IMR-90 (cell line): ENCODE measurements at regions not wholly inside any gene's neighbourhood (a gene's known extent, or its start where the extent isn't known, plus 50 kb on each side); places are given as distances from the start of the nearest gene placed in this dataset.

Experiments used
- ATAC-seq: fragments of 200-7000 bp; cut with Tn5 transposase; 2 replicates; pipeline ENCODE4 v1.9.1; 2020; ENCODE audit warnings: low read depth, mild to moderate bottlenecking, moderate library complexity
- BruUV-seq: library from RNA; stranded (reverse); fragments of 400-500 nt; replicated peaks from 2 replicates; lab custom pipeline; 2021; lab: Mats Ljungman, UMichigan
- CTCF ChIA-PET: fragments of 300-600 bp; formaldehyde crosslinking; extraction: SDS; loops from one replicate; lab custom pipeline; 2021; ENCODE audit warnings: antibody characterized with exemption; lab: Yijun Ruan, JAX
- POLR2A ChIA-PET: fragments of 300-600 bp; sonication (Branson Sonifier 250); formaldehyde crosslinking; loops from one replicate; lab custom pipeline; 2022; ENCODE audit warnings: antibody characterized with exemption; ENCODE audit not compliant: unreplicated experiment; lab: Charles Lee
- DNase-seq: peaks from one replicate; pipeline ENCODE4 v3.0.0; 2013
- H2AFZ ChIP-seq: replicated peaks from 2 replicates; pipeline ENCODE3; 2013; ENCODE audit warnings: low read length, mild to moderate bottlenecking; ENCODE audit not compliant: poor library complexity
- H2AK5ac ChIP-seq: 2 replicates; pipeline ENCODE4 v1.6.1; 2013; ENCODE audit warnings: low read depth, low read length, inconsistent platforms
- H2AK9ac ChIP-seq: replicated peaks from 2 replicates; pipeline ENCODE3; 2013; ENCODE audit warnings: mild to moderate bottlenecking, low read depth, low read length, moderate library complexity; ENCODE audit not compliant: poor library complexity
- H2BK120ac ChIP-seq: 2 replicates; pipeline ENCODE4 v1.6.1; 2013; ENCODE audit warnings: low read depth, low read length, inconsistent platforms
- H2BK15ac ChIP-seq: 3 replicates; pipeline ENCODE4 v1.6.1; 2013; ENCODE audit warnings: low read depth, low read length, inconsistent platforms
- H2BK20ac ChIP-seq: 2 replicates; pipeline ENCODE4 v1.6.1; 2013; ENCODE audit warnings: low read depth, mild to moderate bottlenecking, inconsistent platforms, low read length, moderate library complexity
- H2BK5ac ChIP-seq: 2 replicates; pipeline ENCODE4 v1.6.1; 2013; ENCODE audit warnings: mild to moderate bottlenecking, low read depth, low read length, inconsistent platforms; ENCODE audit not compliant: poor library complexity, severe bottlenecking
- H3K14ac ChIP-seq: replicated peaks from 2 replicates; pipeline ENCODE4 v1.6.1; 2013; ENCODE audit warnings: low read depth, low read length, inconsistent platforms
- H3K18ac ChIP-seq: 2 replicates; pipeline ENCODE4 v1.6.1; 2013; ENCODE audit warnings: low read depth, low read length, control low read depth
- H3K23ac ChIP-seq: 2 replicates; pipeline ENCODE4 v1.6.1; 2013; ENCODE audit warnings: low read depth, low read length, inconsistent platforms
- H3K27ac ChIP-seq: 2 replicates; pipeline ENCODE4 v1.5.1; 2013; ENCODE audit warnings: mild to moderate bottlenecking, control low read depth, low read length; ENCODE audit not compliant: insufficient read depth
- H3K27me3 ChIP-seq: 2 replicates; pipeline ENCODE4 v1.6.1; 2013; ENCODE audit warnings: low read length; ENCODE audit not compliant: control insufficient read depth, insufficient read depth
- H3K36me3 ChIP-seq: 2 replicates; pipeline ENCODE4 v1.6.1; 2013; ENCODE audit warnings: low read length, mixed read lengths; ENCODE audit not compliant: control insufficient read depth, insufficient read depth
- H3K4ac ChIP-seq: 2 replicates; pipeline ENCODE4 v1.6.1; 2013; ENCODE audit warnings: low read depth, low read length, inconsistent platforms
- H3K4me1 ChIP-seq: 2 replicates; pipeline ENCODE4 v1.6.1; 2013; ENCODE audit warnings: low read length, mixed read lengths; ENCODE audit not compliant: control insufficient read depth, insufficient read depth
- H3K4me2 ChIP-seq: 2 replicates; pipeline ENCODE4 v1.6.1; 2013; ENCODE audit warnings: low read depth, mild to moderate bottlenecking, control low read depth, low read length, moderate library complexity
- H3K4me3 ChIP-seq: 2 replicates; pipeline ENCODE4 v1.5.1; 2013; ENCODE audit warnings: low read depth, mild to moderate bottlenecking, control low read depth, low read length, moderate library complexity; ENCODE audit not compliant: insufficient read depth
- H3K56ac ChIP-seq: 2 replicates; pipeline ENCODE4 v1.6.1; 2013; ENCODE audit warnings: low read length, inconsistent platforms; ENCODE audit not compliant: insufficient read depth; ENCODE audit errors: extremely low read depth
- H3K79me1 ChIP-seq, 2 experiments: 2 replicates each; pipeline ENCODE4 v1.6.1; 2013; ENCODE audit warnings: low read length in 2 of 2, inconsistent platforms in 1 of 2, low read depth in 1 of 2
- H3K9ac ChIP-seq: 2 replicates; pipeline ENCODE4 v1.6.1; 2013; ENCODE audit warnings: low read depth, low read length, control low read depth
- H3K9me1 ChIP-seq: 2 replicates; pipeline ENCODE4 v1.6.1; 2013; ENCODE audit warnings: low read length, inconsistent platforms; ENCODE audit not compliant: insufficient read depth
- H3K9me3 ChIP-seq: 2 replicates; pipeline ENCODE4 v1.6.1; 2013; ENCODE audit warnings: low read length; ENCODE audit not compliant: control insufficient read depth, insufficient read depth
- H4K20me1 ChIP-seq: 2 replicates; pipeline ENCODE4 v1.6.1; 2013; ENCODE audit warnings: low read length, inconsistent platforms; ENCODE audit not compliant: insufficient read depth
- H4K5ac ChIP-seq: 2 replicates; pipeline ENCODE4 v1.6.1; 2013; ENCODE audit warnings: mild to moderate bottlenecking, low read depth, low read length, control low read depth
- H4K8ac ChIP-seq, 2 experiments: 2 replicates each; pipeline ENCODE4 v1.6.1; 2013; ENCODE audit warnings: low read depth in 2 of 2, low read length in 2 of 2, control low read depth in 1 of 2, inconsistent platforms in 1 of 2
- H4K91ac ChIP-seq: 2 replicates; pipeline ENCODE4 v1.6.1; 2013; ENCODE audit warnings: low read depth, low read length, inconsistent platforms; ENCODE audit not compliant: insufficient read depth
- BHLHE40 ChIP-seq: fragments of 150-350 bp; IDR thresholded peaks from 2 replicates; pipeline ENCODE4 v1.6.1; 2016; ENCODE audit warnings: mild to moderate bottlenecking, low read depth, low read length
- CEBPB ChIP-seq: IDR thresholded peaks from 2 replicates; pipeline ENCODE4 v1.6.1; 2012; ENCODE audit warnings: low read depth, low read length, improper control_type of control experiment
- MAFK ChIP-seq: IDR thresholded peaks from 2 replicates; pipeline ENCODE4 v1.6.1; 2012; ENCODE audit warnings: low read depth, low read length, improper control_type of control experiment
- POLR2A ChIP-seq: IDR thresholded peaks from 2 replicates; pipeline ENCODE4 v1.6.1; 2012; ENCODE audit warnings: mild to moderate bottlenecking, low read depth, low read length
- RAD21 ChIP-seq: IDR thresholded peaks from 2 replicates; pipeline ENCODE4 v1.6.1; 2012; ENCODE audit warnings: low read length, improper control_type of control experiment
- RCOR1 ChIP-seq: IDR thresholded peaks from 2 replicates; pipeline ENCODE4 v1.6.1; 2012; ENCODE audit warnings: mild to moderate bottlenecking, low read length, improper control_type of control experiment; ENCODE audit not compliant: insufficient replicate concordance
- USF2 ChIP-seq: fragments of 150-350 bp; IDR thresholded peaks from 2 replicates; pipeline ENCODE4 v1.6.1; 2017; ENCODE audit warnings: mild to moderate bottlenecking, antibody characterized with exemption, low read length, low read depth
- dilution Hi-C: fragments of 300-500 bp; cut with HindIII; formaldehyde crosslinking; loops from one replicate; pipeline ENCODE4 v1.14.3; 2018; ENCODE audit warnings: low sequenced_read_pairs; ENCODE audit not compliant: unreplicated experiment
- in situ Hi-C: fragments of 300-500 bp; cut with MboI; formaldehyde crosslinking; loops from 3 replicates; pipeline ENCODE4 v1.14.3; 2019; ENCODE audit warnings: low sequenced_read_pairs, inconsistent platforms, mixed read lengths
- intact Hi-C: fragments of 100-400 bp; cut with micrococcal nuclease; formaldehyde crosslinking; loops from 2 replicates; pipeline ENCODE4 v1.10.0; 2022
- TF ChIP-seq, protein P1 (sequence below): conservative IDR thresholded peaks from 2 replicates; pipeline ENCODE4 v1.5.1; 2012; ENCODE audit warnings: mild to moderate bottlenecking, low read depth, low read length, improper control_type of control experiment

DNA sequence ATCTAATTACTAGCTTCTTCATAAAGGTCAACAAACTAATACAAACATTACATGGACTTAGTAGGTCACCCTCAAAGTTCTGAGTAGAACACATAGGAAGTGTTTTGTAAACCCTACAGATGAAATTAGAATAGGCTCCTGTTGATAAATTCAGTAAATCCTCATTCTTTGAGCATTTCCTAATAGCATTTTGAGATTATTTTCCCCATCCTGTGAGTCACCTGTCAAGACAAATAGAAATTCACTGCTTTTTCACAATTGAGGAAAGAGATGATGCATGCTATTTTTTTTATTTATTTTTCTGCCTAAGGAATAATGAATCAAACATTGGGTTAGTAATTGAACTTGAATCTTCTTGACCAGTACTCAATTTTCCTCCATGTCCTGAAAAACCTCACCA, 666.7 kb upstream of the GOT2 start:
- ChIA-PET CTCF (no interaction called here), POLR2A (no interaction called here)
- H3K4me2 ChIP-seq = no peak overlapping the region
- intact Hi-C loops (no loop called here), in situ Hi-C loops (no loop called here), dilution Hi-C loops (no loop called here)
- no peaks in the 10 kb centered on the region for H3K4me1 ChIP-seq
- H3K4me3 ChIP-seq = no peak overlapping the region
- no peak overlapping the region for H2BK20ac ChIP-seq
- no peak overlapping the region for H2BK5ac ChIP-seq
- DNase-seq = no peak
- no peak overlapping the region for H4K8ac ChIP-seq
- no peaks in the 10 kb centered on the region for H3K36me3 ChIP-seq
- H2BK120ac ChIP-seq = no peak overlapping the region
- H3K4ac ChIP-seq = no peak overlapping the region
- no TSS peak for BruUV-seq
- H2AFZ ChIP-seq = no peak overlapping the region
- H3K56ac ChIP-seq = no peak overlapping the region
- no peaks in the 10 kb centered on the region for H3K9me3 ChIP-seq
- H2AK5ac ChIP-seq = no peak overlapping the region
- no peaks in the 10 kb centered on the region for H4K20me1 ChIP-seq
- no peak overlapping the region for H2AK9ac ChIP-seq
- no peak overlapping the region for H4K5ac ChIP-seq
- TF ChIP-seq POLR2A = no peak
- no peak for TF ChIP-seq BHLHE40
- TF ChIP-seq RAD21 = no peak
- no peak for TF ChIP-seq MAFK
- TF ChIP-seq, protein P1, sequence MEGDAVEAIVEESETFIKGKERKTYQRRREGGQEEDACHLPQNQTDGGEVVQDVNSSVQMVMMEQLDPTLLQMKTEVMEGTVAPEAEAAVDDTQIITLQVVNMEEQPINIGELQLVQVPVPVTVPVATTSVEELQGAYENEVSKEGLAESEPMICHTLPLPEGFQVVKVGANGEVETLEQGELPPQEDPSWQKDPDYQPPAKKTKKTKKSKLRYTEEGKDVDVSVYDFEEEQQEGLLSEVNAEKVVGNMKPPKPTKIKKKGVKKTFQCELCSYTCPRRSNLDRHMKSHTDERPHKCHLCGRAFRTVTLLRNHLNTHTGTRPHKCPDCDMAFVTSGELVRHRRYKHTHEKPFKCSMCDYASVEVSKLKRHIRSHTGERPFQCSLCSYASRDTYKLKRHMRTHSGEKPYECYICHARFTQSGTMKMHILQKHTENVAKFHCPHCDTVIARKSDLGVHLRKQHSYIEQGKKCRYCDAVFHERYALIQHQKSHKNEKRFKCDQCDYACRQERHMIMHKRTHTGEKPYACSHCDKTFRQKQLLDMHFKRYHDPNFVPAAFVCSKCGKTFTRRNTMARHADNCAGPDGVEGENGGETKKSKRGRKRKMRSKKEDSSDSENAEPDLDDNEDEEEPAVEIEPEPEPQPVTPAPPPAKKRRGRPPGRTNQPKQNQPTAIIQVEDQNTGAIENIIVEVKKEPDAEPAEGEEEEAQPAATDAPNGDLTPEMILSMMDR = no peak
- no peak for TF ChIP-seq RCOR1
- no peak for TF ChIP-seq USF2
- TF ChIP-seq CEBPB = no peak
- no peak overlapping the region for H3K14ac ChIP-seq
- H3K9me1 ChIP-seq = no peaks in the 10 kb centered on the region
- H3K27me3 ChIP-seq = no peaks in the 10 kb centered on the region
- no peak for ATAC-seq
- H3K18ac ChIP-seq = no peak overlapping the region
- no peaks in the 10 kb centered on the region for H3K79me1 ChIP-seq
- H2BK15ac ChIP-seq = no peak overlapping the region
- H3K27ac ChIP-seq = no peak overlapping the region
- H3K9ac ChIP-seq = no peak overlapping the region
- no peak overlapping the region for H3K23ac ChIP-seq
- no peak overlapping the region for H4K91ac ChIP-seq
